DOHH2 (cell line): ENCODE measurements at regions not wholly inside any gene's neighbourhood (a gene's known extent, or its start where the extent isn't known, plus 50 kb on each side); places are given as distances from the start of the nearest gene placed in this dataset.

Experiments
- H3F3A ChIP-seq: fragments of 200-600 bp; sonication (generic), shearing (Covaris generic); 2 replicates; pipeline ENCODE4 v1.6.0; 2016; ENCODE audit warnings: antibody characterized with exemption, mild to moderate bottlenecking; ENCODE audit not compliant: control insufficient read depth, insufficient read depth
- H3K27ac ChIP-seq: fragments of 200-600 bp; sonication (generic); 2 replicates; pipeline ENCODE4 v1.5.1; 2014; ENCODE audit warnings: low read depth, mild to moderate bottlenecking, low read length, moderate library complexity
- H3K27me3 ChIP-seq: fragments of 200-600 bp; sonication (generic); 2 replicates; pipeline ENCODE4 v1.6.1; 2014; ENCODE audit warnings: mild to moderate bottlenecking, low read length, mixed read lengths; ENCODE audit not compliant: control insufficient read depth
- H3K36me3 ChIP-seq: fragments of 200-600 bp; sonication (generic); 2 replicates; pipeline ENCODE4 v1.6.1; 2014; ENCODE audit warnings: mild to moderate bottlenecking, low read length, moderate library complexity, mixed read lengths; ENCODE audit not compliant: control insufficient read depth
- H3K4me1 ChIP-seq: fragments of 200-600 bp; sonication (generic); 2 replicates; pipeline ENCODE4 v1.6.1; 2014; ENCODE audit warnings: mild to moderate bottlenecking, low read length, mixed read lengths; ENCODE audit not compliant: control insufficient read depth
- H3K4me2 ChIP-seq: fragments of 200-600 bp; sonication (generic); 2 replicates; pipeline ENCODE4 v1.6.0; 2014; ENCODE audit warnings: mild to moderate bottlenecking, low read length, moderate library complexity
- H3K4me3 ChIP-seq: fragments of 200-600 bp; sonication (generic); 2 replicates; pipeline ENCODE4 v1.5.1; 2014; ENCODE audit warnings: mild to moderate bottlenecking, low read length, mixed read lengths
- H3K79me2 ChIP-seq: fragments of 200-600 bp; sonication (generic); 2 replicates; pipeline ENCODE4 v1.6.1; 2014; ENCODE audit warnings: mild to moderate bottlenecking, low read length, mixed read lengths; ENCODE audit not compliant: control insufficient read depth
- H3K9me2 ChIP-seq: fragments of 200-600 bp; sonication (generic); replicated peaks from 2 replicates; pipeline ENCODE4 v1.6.1; 2014; ENCODE audit warnings: mild to moderate bottlenecking, low read length, mixed read lengths; ENCODE audit not compliant: control insufficient read depth
- H3K9me3 ChIP-seq: fragments of 200-600 bp; sonication (generic); 2 replicates; pipeline ENCODE4 v1.6.1; 2014; ENCODE audit warnings: antibody characterized with exemption, low read length, mixed read lengths; ENCODE audit not compliant: control insufficient read depth, insufficient read depth
- H4K20me1 ChIP-seq: fragments of 200-600 bp; sonication (generic); 2 replicates; pipeline ENCODE4 v1.6.0; 2014; ENCODE audit warnings: low read depth, mild to moderate bottlenecking, antibody characterized with exemption, low read length, moderate library complexity; ENCODE audit not compliant: control insufficient read depth, insufficient read depth
- CTCF ChIP-seq: fragments of 200-600 bp; sonication (generic); IDR thresholded peaks from one replicate; pipeline ENCODE4 v1.5.1; 2014; ENCODE audit warnings: antibody characterized with exemption, mild to moderate bottlenecking, low read depth, low read length; ENCODE audit not compliant: poor library complexity, severe bottlenecking
- EZH2phosphoT487 ChIP-seq: fragments of 200-600 bp; sonication (generic); IDR thresholded peaks from 2 replicates; pipeline ENCODE4 v1.6.1; 2017; ENCODE audit warnings: borderline replicate concordance, mild to moderate bottlenecking, antibody characterized with exemption, low read length, moderate library complexity, mixed read lengths

GRCh38 chr1:208461680-208462079 lies 217.5 kb upstream of the PLXNA2 start:
- H3K27me3 ChIP-seq, result no peaks in the 10 kb centered on the region
- H3K79me2 ChIP-seq, result no peaks in the 10 kb centered on the region
- H3K4me2 ChIP-seq, result no peak overlapping the region
- no peaks in the 10 kb centered on the region for H3K9me3 ChIP-seq
- TF ChIP-seq CTCF (peak; percentile 52), EZH2phosphoT487 (no peak)
- H4K20me1 ChIP-seq, result no peaks in the 10 kb centered on the region
- no peaks in the 10 kb centered on the region for H3K4me1 ChIP-seq
- no peaks in the 10 kb centered on the region for H3K36me3 ChIP-seq
- no peaks in the 10 kb centered on the region for H3K9me2 ChIP-seq
- no peak overlapping the region for H3K27ac ChIP-seq
- H3F3A ChIP-seq, result no peaks in the 10 kb centered on the region
- no peak overlapping the region for H3K4me3 ChIP-seq

DNA sequence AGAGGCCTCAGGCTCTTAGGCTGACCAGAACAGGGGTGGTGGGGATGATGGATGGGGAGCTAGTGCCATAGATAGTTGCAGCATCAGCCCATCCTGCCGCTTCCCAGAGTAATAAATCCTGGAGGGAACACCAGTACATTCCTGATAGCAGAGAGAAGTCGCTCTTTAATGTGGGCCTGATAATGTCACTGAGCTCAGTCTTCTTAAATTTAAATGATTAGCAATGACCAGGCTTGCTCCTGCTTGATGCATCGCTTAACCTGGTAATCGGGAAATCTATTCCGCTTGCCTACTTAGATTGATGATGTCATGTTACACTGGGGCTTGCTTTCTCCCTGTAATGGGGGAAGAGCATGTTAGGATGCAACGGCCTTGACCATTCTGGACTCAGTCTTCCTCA lies 218.6 kb upstream of the PLXNA2 start:
- no peaks in the 10 kb centered on the region for H3K9me2 ChIP-seq
- no peaks in the 10 kb centered on the region for H3K27me3 ChIP-seq
- no peaks in the 10 kb centered on the region for H3K4me1 ChIP-seq
- H3K79me2 ChIP-seq, result no peaks in the 10 kb centered on the region
- no peak for TF ChIP-seq EZH2phosphoT487
- no peak for TF ChIP-seq CTCF
- no peak overlapping the region for H3K27ac ChIP-seq
- no peaks in the 10 kb centered on the region for H3K36me3 ChIP-seq
- no peaks in the 10 kb centered on the region for H3K9me3 ChIP-seq
- no peak overlapping the region for H3K4me2 ChIP-seq
- H3F3A ChIP-seq, result no peaks in the 10 kb centered on the region
- no peak overlapping the region for H3K4me3 ChIP-seq
- H4K20me1 ChIP-seq, result no peaks in the 10 kb centered on the region

DNA sequence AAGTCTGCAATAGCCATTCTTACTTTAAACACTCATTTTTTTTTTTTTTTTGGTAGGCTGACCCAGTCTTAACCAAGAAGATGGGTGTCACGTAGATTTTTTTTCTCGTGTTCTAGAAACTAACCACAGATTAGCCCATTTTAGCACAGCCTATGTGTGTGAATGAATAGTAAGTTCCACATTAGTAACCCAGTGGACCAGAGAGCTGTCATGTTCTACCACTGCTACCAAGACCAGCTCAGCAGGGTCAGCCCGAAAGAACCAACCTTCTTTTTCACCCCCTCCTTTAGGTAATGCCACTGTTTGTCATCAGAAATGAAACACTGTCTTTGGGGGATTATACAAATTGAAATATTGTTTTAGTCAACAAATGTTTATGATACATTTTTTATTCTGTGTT lies 221.1 kb upstream of the PLXNA2 start:
- Histone ChIP-seq H3F3A (no peaks in the 10 kb centered on the region), H3K9me3 (no peaks in the 10 kb centered on the region), H3K36me3 (no peaks in the 10 kb centered on the region), H4K20me1 (no peaks in the 10 kb centered on the region), H3K4me2 (no peak overlapping the region), H3K9me2 (no peaks in the 10 kb centered on the region; the same call in 1 of the 2 replicates), H3K4me1 (no peaks in the 10 kb centered on the region), H3K4me3 (no peak overlapping the region), H3K27me3 (no peaks in the 10 kb centered on the region), H3K79me2 (no peaks in the 10 kb centered on the region), H3K27ac (no peak overlapping the region)
- no peak for TF ChIP-seq EZH2phosphoT487
- no peak for TF ChIP-seq CTCF
